IPS DF 4.7 (cell line): ENCODE measurements at regions not wholly inside any gene's neighbourhood (a gene's known extent, or its start where the extent isn't known, plus 50 kb on each side); places are given as distances from the start of the nearest gene placed in this dataset.
"Not testable (repeated sequence)": the region's sequence is repeated elsewhere in the genome, so short reads cannot be mapped to it uniquely, and the experiment has no call there.

ENCODE experiments used
- DNase-seq: peaks from one replicate; pipeline ENCODE4 v3.0.0-alpha.2; 2013; ENCODE audit warnings: low spot score; ENCODE audit errors: extremely low read depth

- no peak for DNase-seq
Observed at GRCh38 chr13:78147905-78148304, 229.3 kb upstream of the EDNRB start.

GRCh38 chr13:78145276-78145675 is 226.6 kb upstream of the EDNRB start:
- DNase-seq: no peak

GRCh38 chr13:78139765-78140164 is 221.1 kb upstream of the EDNRB start:
- no peak for DNase-seq

GRCh38 chr13:78138756-78139155 is 220.1 kb upstream of the EDNRB start:
- DNase-seq: no peak

GRCh38 chr13:78137404-78138142 is 218.9 kb upstream of the EDNRB start:
- peak; percentile 53 for DNase-seq

GRCh38 chr13:78136966-78137365 is 218.3 kb upstream of the EDNRB start:
- no peak for DNase-seq

- no peak for DNase-seq
Observed at GRCh38 chr13:78133511-78133910, 214.9 kb upstream of the EDNRB start.

- no peak for DNase-seq
Observed at GRCh38 chr13:78131811-78132210, 213.2 kb upstream of the EDNRB start.

GRCh38 chr13:78131346-78131745 is 212.7 kb upstream of the EDNRB start:
- no peak for DNase-seq

GRCh38 chr13:78129823-78130222 is 211.2 kb upstream of the EDNRB start:
- no peak for DNase-seq

- DNase-seq: no peak
Observed at GRCh38 chr13:78129359-78129758, 210.7 kb upstream of the EDNRB start.

- DNase-seq: no peak
Observed at GRCh38 chr13:78121459-78122348, 203.1 kb upstream of the EDNRB start.

GRCh38 chr13:78121001-78121400 is 202.4 kb upstream of the EDNRB start:
- DNase-seq: no peak

GRCh38 chr13:78120144-78120543 is 201.5 kb upstream of the EDNRB start:
- not testable (repeated sequence) for DNase-seq

GRCh38 chr13:78117070-78117469 is 198.4 kb upstream of the EDNRB start:
- not testable (repeated sequence) for DNase-seq

- no peak for DNase-seq
Observed at GRCh38 chr13:78105656-78106055, 187.0 kb upstream of the EDNRB start.

- no peak for DNase-seq
Observed at GRCh38 chr13:78103936-78104335, 185.3 kb upstream of the EDNRB start.

- DNase-seq: no peak
Observed at GRCh38 chr13:78102741-78103140, 184.1 kb upstream of the EDNRB start.

GRCh38 chr13:78102121-78102677 is 183.6 kb upstream of the EDNRB start:
- DNase-seq: no peak

GRCh38 chr13:78100486-78100885 is 181.9 kb upstream of the EDNRB start:
- no peak for DNase-seq

- no peak for DNase-seq
Observed at GRCh38 chr13:78098249-78098648, 179.6 kb upstream of the EDNRB start.

GRCh38 chr13:78096221-78096620 is 177.6 kb upstream of the EDNRB start:
- DNase-seq: no peak
